Nephron progenitor cell (in vitro differentiated cells): ENCODE measurements at regions not wholly inside any gene's neighbourhood (a gene's known extent, or its start where the extent isn't known, plus 50 kb on each side); places are given as distances from the start of the nearest gene placed in this dataset.
A peak's percentile ranks its signal among the peaks of the same experiment; 100 is the strongest.

ENCODE experiments used
- DNase-seq: peaks from one replicate; pipeline ENCODE4 v3.0.0; 2021
- H3K27ac Mint-ChIP-seq: 2 replicates; pipeline ENCODE4 v1.8.0; 2021; ENCODE audit warnings: mild to moderate bottlenecking, moderate library complexity, mixed read lengths
- H3K27me3 Mint-ChIP-seq: 2 replicates; pipeline ENCODE4 v1.8.0; 2021; ENCODE audit warnings: mild to moderate bottlenecking, low read depth, mixed read lengths; ENCODE audit not compliant: poor library complexity
- H3K36me3 Mint-ChIP-seq: 2 replicates; pipeline ENCODE4 v1.8.0; 2021; ENCODE audit warnings: low read depth, mixed read lengths
- H3K4me1 Mint-ChIP-seq: 2 replicates; pipeline ENCODE4 v1.8.0; 2021; ENCODE audit warnings: mixed read lengths
- H3K4me3 Mint-ChIP-seq: 2 replicates; pipeline ENCODE4 v1.8.0; 2021; ENCODE audit warnings: mild to moderate bottlenecking, moderate library complexity, mixed read lengths
- H3K9me3 Mint-ChIP-seq: 2 replicates; pipeline ENCODE4 v1.8.0; 2021; ENCODE audit warnings: mild to moderate bottlenecking, moderate library complexity, mixed read lengths
- CTCF ChIP-seq: fragments of 200-600 bp; sonication (generic); IDR thresholded peaks from 2 replicates; pipeline ENCODE4 v1.5.0; 2021; ENCODE audit warnings: antibody characterized with exemption

- Mint-ChIP-seq H3K4me3 (no peak overlapping the region), H3K27me3 (peaks cover 13% of the 10 kb centered on the region), H3K27ac (no peak overlapping the region), H3K36me3 (no peaks in the 10 kb centered on the region), H3K9me3 (peaks cover 9% of the 10 kb centered on the region), H3K4me1 (peaks cover 24% of the 10 kb centered on the region)
- no peak for DNase-seq
- no peak for TF ChIP-seq CTCF
These were observed 304.9 kb downstream of the TLE3 start for GRCh38 chr15:69792823-69793222.

GRCh38 chr15:69793431-69793780, 304.3 kb downstream of the TLE3 start:
- DNase-seq: no peak
- Mint-ChIP-seq H3K36me3 (no peaks in the 10 kb centered on the region), H3K9me3 (peaks cover 9% of the 10 kb centered on the region), H3K27ac (peak overlapping the region; percentile 17), H3K4me3 (peak overlapping the region; percentile 11), H3K4me1 (peaks cover 29% of the 10 kb centered on the region), H3K27me3 (peaks cover 11% of the 10 kb centered on the region)
- TF ChIP-seq CTCF: no peak

- no peak for DNase-seq
- H3K4me1 Mint-ChIP-seq: peaks cover 34% of the 10 kb centered on the region
- peaks cover 10% of the 10 kb centered on the region for H3K27me3 Mint-ChIP-seq
- H3K9me3 Mint-ChIP-seq: peaks cover 9% of the 10 kb centered on the region
- H3K36me3 Mint-ChIP-seq: no peaks in the 10 kb centered on the region
- peak overlapping the region; percentile 17 for H3K27ac Mint-ChIP-seq
- no peak for TF ChIP-seq CTCF
- peak overlapping the region; percentile 11 for H3K4me3 Mint-ChIP-seq
These were observed 303.8 kb downstream of the TLE3 start for GRCh38 chr15:69793781-69794451.

GRCh38 chr15:69794645-69795469, 302.9 kb downstream of the TLE3 start:
- Mint-ChIP-seq H3K27ac (no peak overlapping the region), H3K9me3 (peaks cover 9% of the 10 kb centered on the region), H3K36me3 (no peaks in the 10 kb centered on the region), H3K27me3 (peaks cover 15% of the 10 kb centered on the region), H3K4me1 (peaks cover 43% of the 10 kb centered on the region), H3K4me3 (no peak overlapping the region)
- DNase-seq: no peak
- no peak for TF ChIP-seq CTCF

- Mint-ChIP-seq H3K9me3 (peaks cover 9% of the 10 kb centered on the region), H3K36me3 (no peaks in the 10 kb centered on the region), H3K4me3 (no peak overlapping the region), H3K27ac (no peak overlapping the region), H3K27me3 (peaks cover 11% of the 10 kb centered on the region), H3K4me1 (peaks cover 45% of the 10 kb centered on the region)
- no peak for DNase-seq
- no peak for TF ChIP-seq CTCF
These were observed 302.1 kb downstream of the TLE3 start for GRCh38 chr15:69795601-69796000.
